ENCODE measurements at regions not wholly inside any gene's neighbourhood (a gene's known extent, or its start where the extent isn't known, plus 50 kb on each side); places are given as distances from the start of the nearest gene placed in this dataset.

DNA sequence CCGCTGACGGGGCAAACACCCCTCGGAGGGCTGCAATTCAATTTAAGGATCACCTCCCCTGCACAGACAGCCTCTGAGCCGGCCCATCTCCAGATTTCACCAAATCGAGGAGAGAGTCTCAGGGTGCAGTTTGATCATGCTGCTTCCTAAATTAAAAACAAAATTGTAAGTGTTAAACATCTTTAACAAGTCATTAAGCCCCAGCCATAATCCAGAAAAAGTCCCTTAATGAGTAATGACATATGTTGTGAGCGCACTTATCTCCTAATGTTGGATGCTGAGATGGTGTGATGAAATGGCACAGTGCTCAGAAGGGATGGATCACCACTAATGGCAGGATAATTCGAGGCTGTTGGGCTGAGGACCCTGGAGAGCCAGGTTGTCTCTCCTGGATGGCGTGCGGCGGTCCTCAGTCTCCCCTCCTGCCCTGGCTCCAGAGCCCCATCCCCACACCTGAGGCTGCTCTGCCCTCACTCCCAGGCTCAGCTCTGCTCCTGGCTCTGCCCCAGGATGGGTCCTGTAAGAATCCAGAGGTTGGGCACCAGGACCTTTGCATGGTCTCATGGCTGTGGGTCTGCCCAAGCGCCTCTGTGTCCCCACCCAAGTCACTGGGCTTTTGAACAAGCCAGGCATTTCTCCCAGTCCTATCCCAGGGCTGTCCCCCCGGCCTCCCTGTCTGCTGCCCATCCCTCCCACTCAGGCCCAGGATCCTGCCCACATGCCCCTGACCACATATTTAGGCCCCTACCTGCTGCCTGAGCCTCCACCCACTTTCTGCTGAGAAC is 224.4 kb upstream of the POU3F1 start:
- TF ChIP-seq, protein P1, sequence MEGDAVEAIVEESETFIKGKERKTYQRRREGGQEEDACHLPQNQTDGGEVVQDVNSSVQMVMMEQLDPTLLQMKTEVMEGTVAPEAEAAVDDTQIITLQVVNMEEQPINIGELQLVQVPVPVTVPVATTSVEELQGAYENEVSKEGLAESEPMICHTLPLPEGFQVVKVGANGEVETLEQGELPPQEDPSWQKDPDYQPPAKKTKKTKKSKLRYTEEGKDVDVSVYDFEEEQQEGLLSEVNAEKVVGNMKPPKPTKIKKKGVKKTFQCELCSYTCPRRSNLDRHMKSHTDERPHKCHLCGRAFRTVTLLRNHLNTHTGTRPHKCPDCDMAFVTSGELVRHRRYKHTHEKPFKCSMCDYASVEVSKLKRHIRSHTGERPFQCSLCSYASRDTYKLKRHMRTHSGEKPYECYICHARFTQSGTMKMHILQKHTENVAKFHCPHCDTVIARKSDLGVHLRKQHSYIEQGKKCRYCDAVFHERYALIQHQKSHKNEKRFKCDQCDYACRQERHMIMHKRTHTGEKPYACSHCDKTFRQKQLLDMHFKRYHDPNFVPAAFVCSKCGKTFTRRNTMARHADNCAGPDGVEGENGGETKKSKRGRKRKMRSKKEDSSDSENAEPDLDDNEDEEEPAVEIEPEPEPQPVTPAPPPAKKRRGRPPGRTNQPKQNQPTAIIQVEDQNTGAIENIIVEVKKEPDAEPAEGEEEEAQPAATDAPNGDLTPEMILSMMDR (IDR thresholded peaks at IDR 0.05) = no peak
- TF ChIP-seq POLR2A (IDR thresholded peaks at IDR 0.05) = no peak
